Esophagus muscularis mucosa (tissue), 4 donors: ENCODE measurements at regions not wholly inside any gene's neighbourhood (a gene's known extent, or its start where the extent isn't known, plus 50 kb on each side); places are given as distances from the start of the nearest gene placed in this dataset.

Experiments used
- DNase-seq: peaks from one replicate; pipeline ENCODE4 v3.0.0-alpha.2; 2017; ENCODE audit errors: extremely low spot score
- H3K27ac ChIP-seq, 4 donors: fragments of 200-600 bp; sonication (generic); replicated peaks in 1 of 4; 1 replicate in 3 of 4; 2 replicates in 1 of 4; pipeline ENCODE4 v1.5.1; 2016 to 2019; ENCODE audit warnings: mild to moderate bottlenecking in 1 of 4
- H3K27me3 ChIP-seq, 4 donors: fragments of 200-600 bp; sonication (generic); one replicate each; pipeline versions ENCODE4 v1.5.1 to v1.6.0; 2016 to 2019
- H3K36me3 ChIP-seq, 4 donors: fragments of 200-600 bp; sonication (generic); one replicate each; pipeline ENCODE4 v1.5.1; 2016 to 2019
- H3K4me1 ChIP-seq, 4 donors: fragments of 200-600 bp; sonication (generic); one replicate each; pipeline ENCODE4 v1.5.1; 2016 to 2019
- H3K4me3 ChIP-seq, 4 donors: fragments of 200-600 bp; sonication (generic); 1 replicate in 2 of 4; 2 replicates in 2 of 4; pipeline ENCODE4 v1.5.1; 2016 to 2019; ENCODE audit warnings: mild to moderate bottlenecking in 4 of 4, moderate library complexity in 1 of 4
- H3K9me3 ChIP-seq, 4 donors: fragments of 200-600 bp; sonication (generic); 1 replicate in 3 of 4; 2 replicates in 1 of 4; pipeline ENCODE4 v1.5.1; 2016 to 2019
- CTCF ChIP-seq, 3 experiments: fragments of 200-600 bp in 2 of 3; fragments of 450-650 bp in 1 of 3; sonication (generic) in 2 of 3; IDR thresholded peaks; one replicate each; pipeline ENCODE4 v1.5.1; 2017 to 2019; ENCODE audit warnings: antibody characterized with exemption in 3 of 3, mild to moderate bottlenecking in 2 of 3, moderate library complexity in 1 of 3
- EP300 ChIP-seq: sonication (generic); formaldehyde crosslinking; IDR thresholded peaks from one replicate; pipeline ENCODE4 v1.6.1; 2017; ENCODE audit warnings: antibody characterized with exemption
- POLR2A ChIP-seq: fragments of 450-650 bp; IDR thresholded peaks from one replicate; pipeline ENCODE4 v1.6.1; 2017; ENCODE audit warnings: antibody characterized with exemption, moderate library complexity, mild to moderate bottlenecking, low read depth
- POLR2AphosphoS5 ChIP-seq, 2 donors: sonication (generic); formaldehyde crosslinking; IDR thresholded peaks; one replicate each; pipeline ENCODE4 v1.6.1; 2017; ENCODE audit warnings: antibody characterized with exemption in 2 of 2
- WGBS: methylation state at CpG from one replicate; pipeline ENCODE4 v1.1.5; 2018; 5-methylcytosine and 5-hydroxymethylcytosine counted together
- intact Hi-C: fragments of 100-400 bp; cut with DNase I; formaldehyde crosslinking; loops from one replicate; pipeline ENCODE4 v1.15.1; 2023

DNA sequence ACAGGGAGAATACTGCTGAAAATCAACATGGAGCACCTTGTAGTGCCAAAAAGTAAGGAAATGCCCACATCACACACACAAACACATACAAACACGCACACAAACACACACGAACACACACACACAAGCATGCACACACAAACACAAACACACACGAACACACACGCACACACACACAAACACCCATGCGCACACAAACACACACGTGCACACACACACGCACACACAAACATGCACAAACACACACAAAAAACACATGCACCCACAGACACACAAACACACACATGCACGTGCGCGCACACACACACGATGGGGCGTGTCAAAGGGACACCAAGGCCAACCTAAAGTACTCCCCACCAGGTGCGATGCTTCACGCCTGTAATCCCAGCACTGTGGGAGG is 61.7 kb upstream of the C14orf180 start:
- Histone ChIP-seq H3K9me3 (peaks cover 0 to 27% (median 19%) of the 10 kb centered on the region in 4 donors), H3K27me3 (peaks cover 0 to 12% (median 0%) of the 10 kb centered on the region in 4 donors), H3K36me3 (no peaks in the 10 kb centered on the region), H3K4me1 (no peaks in the 10 kb centered on the region), H3K4me3 (no peak overlapping the region), H3K27ac (no peak overlapping the region)
- intact Hi-C loops = no loop called here
- peak; percentile 26 for DNase-seq
- no peak for TF ChIP-seq POLR2A
- no peak for TF ChIP-seq EP300
- no peak for TF ChIP-seq POLR2AphosphoS5 (IDR thresholded peaks at IDR 0.05)
- no peak for TF ChIP-seq CTCF (IDR thresholded peaks at IDR 0.05)
- WGBS = 83% methylated on average over 14 of the region's 14 CpGs

DNA sequence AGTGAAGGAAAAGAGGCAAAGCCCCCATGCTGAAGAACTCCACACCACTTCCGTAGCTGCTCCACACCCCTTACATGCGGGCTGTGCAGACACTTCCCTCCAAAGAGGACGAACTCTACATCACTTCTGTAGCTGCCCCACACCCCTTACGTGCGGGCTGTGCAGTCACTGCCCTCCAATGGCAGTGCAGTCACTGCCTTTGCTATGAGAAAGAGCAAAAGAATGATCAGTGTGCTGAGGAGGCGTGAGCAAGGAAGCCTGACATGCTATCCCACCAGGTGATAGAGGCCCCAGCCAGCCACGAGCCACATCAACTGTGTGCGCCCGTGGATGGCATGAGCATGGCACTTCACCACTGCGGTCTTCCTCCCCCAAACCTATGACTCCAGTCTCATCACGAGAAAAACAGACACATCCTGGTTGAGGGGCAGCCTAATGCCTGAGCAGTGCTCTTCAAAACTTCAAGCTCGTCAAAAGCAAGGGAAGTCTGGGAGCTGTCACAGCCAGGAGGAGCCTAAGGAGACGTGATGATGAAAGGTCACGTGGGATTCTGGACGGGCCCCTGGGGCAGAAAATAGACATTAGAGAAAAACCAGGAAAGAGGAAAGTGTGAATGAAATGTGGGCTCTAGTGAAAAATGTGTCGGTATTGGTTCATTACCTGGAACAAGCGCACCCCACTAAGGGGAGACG is 60.8 kb upstream of the C14orf180 start:
- Histone ChIP-seq H3K27me3 (peaks cover 0 to 3% (median 0%) of the 10 kb centered on the region in 4 donors), H3K4me1 (no peaks in the 10 kb centered on the region), H3K36me3 (no peaks in the 10 kb centered on the region), H3K9me3 (peaks cover 0 to 27% (median 19%) of the 10 kb centered on the region in 4 donors), H3K4me3 (no peak overlapping the region), H3K27ac (no peak overlapping the region)
- WGBS = 75% methylated on average over 18 of the region's 18 CpGs
- intact Hi-C loops = no loop called here
- DNase-seq = no peak
- TF ChIP-seq EP300 (no peak), CTCF (IDR thresholded peaks at IDR 0.05) (no peak), POLR2AphosphoS5 (IDR thresholded peaks at IDR 0.05) (no peak), POLR2A (no peak)

DNA sequence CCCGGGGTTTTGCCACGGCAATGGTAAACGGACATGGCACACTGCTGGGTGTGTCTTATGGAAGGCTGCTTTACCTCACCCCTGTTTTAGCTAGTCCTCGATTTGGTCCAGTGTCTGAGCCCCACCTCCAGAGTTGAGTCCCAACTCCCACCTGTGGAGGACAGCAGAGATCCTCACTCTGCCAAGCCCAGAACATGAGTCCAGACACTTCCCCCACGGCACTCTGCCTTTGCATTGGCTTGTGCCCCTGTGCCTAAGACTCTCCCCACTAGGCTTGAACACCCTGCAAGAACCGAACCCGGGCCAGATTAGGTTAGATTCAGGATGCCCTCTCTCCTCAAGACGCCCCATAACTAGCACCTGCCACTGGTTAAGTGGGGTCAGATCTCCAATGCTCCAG is 59.8 kb upstream of the C14orf180 start:
- no peak overlapping the region for H3K4me3 ChIP-seq
- intact Hi-C loops = no loop called here
- 84% methylated on average over 5 of the region's 8 CpGs for WGBS
- no peaks in the 10 kb centered on the region for H3K36me3 ChIP-seq
- peaks cover 0 to 3% (median 0%) of the 10 kb centered on the region in 4 donors for H3K27me3 ChIP-seq
- H3K9me3 ChIP-seq = peaks cover 0 to 34% (median 23%) of the 10 kb centered on the region in 4 donors
- H3K27ac ChIP-seq = no peak overlapping the region
- TF ChIP-seq CTCF (IDR thresholded peaks at IDR 0.05) (no peak), POLR2A (no peak), POLR2AphosphoS5 (IDR thresholded peaks at IDR 0.05) (no peak), EP300 (no peak)
- H3K4me1 ChIP-seq = no peaks in the 10 kb centered on the region
- no peak for DNase-seq

- H3K27me3 ChIP-seq = peaks cover 0 to 3% (median 0%) of the 10 kb centered on the region in 4 donors
- TF ChIP-seq POLR2A (no peak), POLR2AphosphoS5 (IDR thresholded peaks at IDR 0.05) (no peak)
- H3K4me3 ChIP-seq = no peak overlapping the region
- no peak for DNase-seq
- H3K36me3 ChIP-seq = no peaks in the 10 kb centered on the region
- peaks cover 0 to 38% (median 23%) of the 10 kb centered on the region in 4 donors for H3K9me3 ChIP-seq
- WGBS = 91% methylated on average over 10 of the region's 13 CpGs
- no peaks in the 10 kb centered on the region for H3K4me1 ChIP-seq
- intact Hi-C loops = no loop called here
- no peak overlapping the region for H3K27ac ChIP-seq
Observed at GRCh38 chr14:104520620-104521410, 58.7 kb upstream of the C14orf180 start.

GRCh38 chr14:104521816-104522745 is 57.5 kb upstream of the C14orf180 start:
- no peak for DNase-seq
- Histone ChIP-seq H3K4me3 (no peak overlapping the region), H3K36me3 (no peaks in the 10 kb centered on the region), H3K27ac (no peak overlapping the region), H3K4me1 (no peaks in the 10 kb centered on the region), H3K9me3 (peaks cover 0 to 26% (median 13%) of the 10 kb centered on the region in 4 donors), H3K27me3 (no peaks in the 10 kb centered on the region)
- TF ChIP-seq EP300 = no peak
- TF ChIP-seq POLR2A = no peak
- TF ChIP-seq CTCF (IDR thresholded peaks at IDR 0.05) = no peak
- 88% methylated on average over 8 of the region's 8 CpGs for WGBS
- intact Hi-C loops = no loop called here
